HepG2 (cell line): ENCODE measurements at regions not wholly inside any gene's neighbourhood (a gene's known extent, or its start where the extent isn't known, plus 50 kb on each side); places are given as distances from the start of the nearest gene placed in this dataset.

ENCODE experiments used
- ATAC-seq: fragments of 200-7000 bp; cut with Tn5 transposase; 3 replicates; pipeline ENCODE4 v1.9.1; 2020; ENCODE audit warnings: mild to moderate bottlenecking, moderate library complexity
- BruUV-seq: library from RNA; stranded (reverse); fragments of 400-500 nt; replicated peaks from 2 replicates; lab custom pipeline; 2021; lab: Mats Ljungman, UMichigan
- CTCF ChIA-PET: fragments of 300-600 bp; formaldehyde crosslinking; extraction: SDS; loops from one replicate; lab custom pipeline; 2021; ENCODE audit warnings: low total read pairs, inconsistent platforms, low intra/inter-chr PET ratio; lab: Yijun Ruan, JAX
- POLR2A ChIA-PET: fragments of 350-600 bp; sonication (Branson Sonifier 250); formaldehyde crosslinking; loops from one replicate; lab custom pipeline; 2020; ENCODE audit warnings: antibody characterized with exemption, inconsistent platforms; lab: Yijun Ruan, JAX
- DNase-seq: peaks from one replicate; pipeline ENCODE4 v3.0.0-alpha.2; 2015; ENCODE audit warnings: low spot score
- FAIRE-seq: peaks from 3 replicates; lab custom pipeline; 2011; peaks lifted over from hg19 to GRCh38; lab: Jason Lieb, UNC
- H2AFZ ChIP-seq: one replicate; pipeline ENCODE4 v1.6.1; 2011; ENCODE audit warnings: low read length, inconsistent platforms
- H3K27ac ChIP-seq: fragments of 300-600 bp; 3 replicates; pipeline ENCODE4 v1.8.0; 2011; ENCODE audit warnings: mixed run types, mild to moderate bottlenecking, mixed read lengths, low read length, inconsistent platforms; ENCODE audit not compliant: insufficient read depth; ENCODE audit errors: extremely low read length
- H3K27me3 ChIP-seq, 2 experiments: fragments of 200-600 bp in 1 of 2; 2 replicates in 1 of 2; 3 replicates in 1 of 2; pipeline versions ENCODE4 v1.6.0 to v1.8.0; 2011; ENCODE audit warnings: low read length in 2 of 2, mild to moderate bottlenecking in 2 of 2, moderate library complexity in 2 of 2, inconsistent platforms in 1 of 2; ENCODE audit not compliant: insufficient read depth in 2 of 2, control insufficient read depth in 1 of 2
- H3K36me3 ChIP-seq, 2 experiments: fragments of 200-600 bp in 1 of 2; replicated peaks in 1 of 2; 2 replicates in 1 of 2; 3 replicates in 1 of 2; pipeline versions ENCODE4 v1.5.1 to v1.8.0; 2011; ENCODE audit warnings: low read length in 2 of 2, inconsistent platforms in 1 of 2; ENCODE audit not compliant: insufficient read depth in 2 of 2, control insufficient read depth in 1 of 2
- H3K4me1 ChIP-seq: 2 replicates; pipeline ENCODE4 v1.5.1; 2012; ENCODE audit warnings: low read length, inconsistent platforms; ENCODE audit not compliant: insufficient read depth
- H3K4me2 ChIP-seq: 2 replicates; pipeline ENCODE4 v1.6.0; 2011; ENCODE audit warnings: low read depth, low read length, inconsistent platforms
- H3K4me3 ChIP-seq, 3 experiments: fragments of 200-600 bp in 1 of 3; sonication (generic), shearing (Covaris generic) in 1 of 3; replicated peaks in 1 of 3; 2 replicates each; pipeline ENCODE4 v1.5.1; 2011 to 2016; ENCODE audit warnings: low read length in 3 of 3, inconsistent platforms in 2 of 3, low read depth in 2 of 3, mild to moderate bottlenecking in 2 of 3, control low read depth in 1 of 3, mixed read lengths in 1 of 3; ENCODE audit not compliant: insufficient read depth in 1 of 3
- H3K79me2 ChIP-seq: one replicate; pipeline ENCODE4 v1.6.1; 2011; ENCODE audit warnings: low read length, inconsistent platforms; ENCODE audit not compliant: insufficient read depth
- H3K9ac ChIP-seq: 2 replicates; pipeline ENCODE4 v1.6.0; 2011; ENCODE audit warnings: mild to moderate bottlenecking, low read depth, low read length, inconsistent platforms; ENCODE audit not compliant: insufficient read depth
- H3K9me3 ChIP-seq: 2 replicates; pipeline ENCODE4 v1.5.1; 2012; ENCODE audit warnings: mild to moderate bottlenecking, low read length
- H4K20me1 ChIP-seq: 2 replicates; pipeline ENCODE4 v1.6.0; 2011; ENCODE audit warnings: inconsistent platforms, mild to moderate bottlenecking, low read length, moderate library complexity; ENCODE audit not compliant: insufficient read depth
- AHR ChIP-seq: IDR thresholded peaks from 2 replicates; pipeline ENCODE4 v1.6.1; 2018; ENCODE audit warnings: missing genetic modification reagents, missing compliant biosample characterization
- DNMT1 ChIP-seq: sonication (generic); formaldehyde crosslinking; IDR thresholded peaks from 2 replicates; pipeline ENCODE4 v1.5.1; 2020; ENCODE audit warnings: mild to moderate bottlenecking, missing genetic modification reagents
- ESRRA ChIP-seq: sonication (generic); formaldehyde crosslinking; IDR thresholded peaks from 2 replicates; pipeline ENCODE4 v1.5.1; 2020; ENCODE audit warnings: mild to moderate bottlenecking, low read depth, missing genetic modification reagents
- KLF11 ChIP-seq: IDR thresholded peaks from 2 replicates; pipeline ENCODE4 v1.6.1; 2016; ENCODE audit warnings: missing compliant biosample characterization
- KMT2B ChIP-seq: IDR thresholded peaks from 2 replicates; pipeline ENCODE4 v1.6.1; 2016; ENCODE audit warnings: missing genetic modification reagents, missing compliant biosample characterization
- MTF2 ChIP-seq: sonication (generic); formaldehyde crosslinking; IDR thresholded peaks from 2 replicates; pipeline ENCODE4 v1.5.0; 2020; ENCODE audit warnings: missing genetic modification reagents, borderline replicate concordance
- SP5 ChIP-seq: IDR thresholded peaks from 2 replicates; pipeline ENCODE4 v1.6.1; 2016; ENCODE audit warnings: low read depth, borderline replicate concordance
- ZNF10 ChIP-seq: sonication (generic); formaldehyde crosslinking; IDR thresholded peaks from 2 replicates; pipeline ENCODE4 v1.4.0; 2020; ENCODE audit warnings: mild to moderate bottlenecking, low read depth, missing genetic modification reagents, borderline replicate concordance
- ZNF552 ChIP-seq: sonication (generic); formaldehyde crosslinking; IDR thresholded peaks from 2 replicates; pipeline ENCODE4 v1.9.0; 2022; ENCODE audit warnings: missing genetic modification reagents, mild to moderate bottlenecking, borderline replicate concordance
- WGBS: methylation state at CpG from one replicate; pipeline ENCODE4 v1.1.6; 2017; ENCODE audit warnings: low lambda C conversion rate; 5-methylcytosine and 5-hydroxymethylcytosine counted together
- in situ Hi-C: cut with HindIII; loops from 2 replicates; pipeline ENCODE4 v1.10.0; 2017; ENCODE audit warnings: low pct_unique_long_range_greater_than_20kb; ENCODE audit not compliant: extremely low pct_ligation_motif_present
- intact Hi-C: fragments of 100-400 bp; cut with micrococcal nuclease; formaldehyde crosslinking; loops from one replicate; pipeline ENCODE4 v1.10.0; 2022; ENCODE audit not compliant: unreplicated experiment
- TF ChIP-seq, protein P1 (sequence below): sonication (generic); formaldehyde crosslinking; IDR thresholded peaks from 2 replicates; pipeline ENCODE4 v1.9.0; 2021; ENCODE audit warnings: missing genetic modification reagents, borderline replicate concordance
- TF ChIP-seq, protein P2 (sequence below): IDR thresholded peaks from 2 replicates; pipeline ENCODE4 v1.6.1; 2016; ENCODE audit warnings: mild to moderate bottlenecking, missing biosample characterization, missing genetic modification reagents
- TF ChIP-seq, protein P3 (sequence below): sonication (generic); formaldehyde crosslinking; conservative IDR thresholded peaks from 2 replicates; pipeline ENCODE4 v1.4.0; 2020; ENCODE audit warnings: missing genetic modification reagents

DNA sequence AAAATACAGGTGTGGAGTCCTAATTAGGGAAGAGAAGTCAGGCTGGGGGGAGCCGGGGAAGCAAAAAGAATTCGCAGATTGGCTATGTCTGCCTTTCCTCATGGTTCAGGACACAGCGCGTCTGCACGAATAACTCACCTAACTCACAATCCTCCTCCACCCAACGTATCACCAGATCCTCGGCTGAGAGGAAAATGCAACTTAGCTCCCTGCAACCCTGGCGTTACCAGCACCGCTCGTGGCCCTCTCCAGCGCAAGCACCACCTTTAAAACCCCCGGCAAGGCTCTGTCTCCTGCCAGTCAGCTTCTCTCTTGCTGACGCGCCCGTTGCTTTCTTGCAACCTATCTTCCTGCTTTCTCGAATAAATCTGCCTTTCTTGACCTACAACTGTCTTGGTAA, 49.8 kb upstream of the METRNL start:
- FAIRE-seq (no peak), DNase-seq (no peak), ATAC-seq (no peak)
- BruUV-seq, result no TSS peak
- POLR2A ChIA-PET, result no interaction called here
- no peaks in the 10 kb centered on the region for H3K79me2 ChIP-seq
- H3K4me1 ChIP-seq, result no peaks in the 10 kb centered on the region
- TF ChIP-seq AHR (CRISPR knock-in tag) (no peak), SP5 (CRISPR knock-in tag) (no peak), KMT2B (CRISPR knock-in tag) (no peak), MTF2 (CRISPR knock-in tag) (no peak), ESRRA (CRISPR knock-in tag) (no peak), ZNF552 (no peak), DNMT1 (CRISPR knock-in tag) (no peak), KLF11 (CRISPR knock-in tag) (no peak), ZNF10 (CRISPR knock-in tag) (no peak)
- TF ChIP-seq, protein P1, sequence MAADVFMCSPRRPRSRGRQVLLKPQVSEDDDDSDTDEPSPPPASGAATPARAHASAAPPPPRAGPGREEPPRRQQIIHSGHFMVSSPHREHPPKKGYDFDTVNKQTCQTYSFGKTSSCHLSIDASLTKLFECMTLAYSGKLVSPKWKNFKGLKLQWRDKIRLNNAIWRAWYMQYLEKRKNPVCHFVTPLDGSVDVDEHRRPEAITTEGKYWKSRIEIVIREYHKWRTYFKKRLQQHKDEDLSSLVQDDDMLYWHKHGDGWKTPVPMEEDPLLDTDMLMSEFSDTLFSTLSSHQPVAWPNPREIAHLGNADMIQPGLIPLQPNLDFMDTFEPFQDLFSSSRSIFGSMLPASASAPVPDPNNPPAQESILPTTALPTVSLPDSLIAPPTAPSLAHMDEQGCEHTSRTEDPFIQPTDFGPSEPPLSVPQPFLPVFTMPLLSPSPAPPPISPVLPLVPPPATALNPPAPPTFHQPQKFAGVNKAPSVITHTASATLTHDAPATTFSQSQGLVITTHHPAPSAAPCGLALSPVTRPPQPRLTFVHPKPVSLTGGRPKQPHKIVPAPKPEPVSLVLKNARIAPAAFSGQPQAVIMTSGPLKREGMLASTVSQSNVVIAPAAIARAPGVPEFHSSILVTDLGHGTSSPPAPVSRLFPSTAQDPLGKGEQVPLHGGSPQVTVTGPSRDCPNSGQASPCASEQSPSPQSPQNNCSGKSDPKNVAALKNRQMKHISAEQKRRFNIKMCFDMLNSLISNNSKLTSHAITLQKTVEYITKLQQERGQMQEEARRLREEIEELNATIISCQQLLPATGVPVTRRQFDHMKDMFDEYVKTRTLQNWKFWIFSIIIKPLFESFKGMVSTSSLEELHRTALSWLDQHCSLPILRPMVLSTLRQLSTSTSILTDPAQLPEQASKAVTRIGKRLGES (CRISPR knock-in tag), result no peak
- TF ChIP-seq, protein P2, sequence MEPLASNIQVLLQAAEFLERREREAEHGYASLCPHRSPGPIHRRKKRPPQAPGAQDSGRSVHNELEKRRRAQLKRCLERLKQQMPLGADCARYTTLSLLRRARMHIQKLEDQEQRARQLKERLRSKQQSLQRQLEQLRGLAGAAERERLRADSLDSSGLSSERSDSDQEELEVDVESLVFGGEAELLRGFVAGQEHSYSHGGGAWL (CRISPR knock-in tag), result no peak
- TF ChIP-seq, protein P3, sequence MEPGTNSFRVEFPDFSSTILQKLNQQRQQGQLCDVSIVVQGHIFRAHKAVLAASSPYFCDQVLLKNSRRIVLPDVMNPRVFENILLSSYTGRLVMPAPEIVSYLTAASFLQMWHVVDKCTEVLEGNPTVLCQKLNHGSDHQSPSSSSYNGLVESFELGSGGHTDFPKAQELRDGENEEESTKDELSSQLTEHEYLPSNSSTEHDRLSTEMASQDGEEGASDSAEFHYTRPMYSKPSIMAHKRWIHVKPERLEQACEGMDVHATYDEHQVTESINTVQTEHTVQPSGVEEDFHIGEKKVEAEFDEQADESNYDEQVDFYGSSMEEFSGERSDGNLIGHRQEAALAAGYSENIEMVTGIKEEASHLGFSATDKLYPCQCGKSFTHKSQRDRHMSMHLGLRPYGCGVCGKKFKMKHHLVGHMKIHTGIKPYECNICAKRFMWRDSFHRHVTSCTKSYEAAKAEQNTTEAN, result no peak
- intact Hi-C loops, result no loop called here
- no peaks in the 10 kb centered on the region for H3K9me3 ChIP-seq
- H3K27me3 ChIP-seq, result no peaks in the 10 kb centered on the region
- WGBS, result 94% methylated on average over 16 of the region's 16 CpGs
- peaks cover 9 to 29% of the 10 kb centered on the region in 2 experiments; a peak in 4 of 5 replicates for H3K36me3 ChIP-seq
- no peak overlapping the region for H3K4me3 ChIP-seq
- H3K4me2 ChIP-seq, result no peak overlapping the region
- no peaks in the 10 kb centered on the region for H4K20me1 ChIP-seq
- no peak overlapping the region for H3K9ac ChIP-seq
- H3K27ac ChIP-seq, result no peak overlapping the region
- H2AFZ ChIP-seq, result no peak overlapping the region
- in situ Hi-C loops, result no loop called here
- CTCF ChIA-PET, result no interaction called here
